ENCODE measurements at regions not wholly inside any gene's neighbourhood (a gene's known extent, or its start where the extent isn't known, plus 50 kb on each side); places are given as distances from the start of the nearest gene placed in this dataset.
"Not testable (repeated sequence)": the region's sequence is repeated elsewhere in the genome, so short reads cannot be mapped to it uniquely, and the experiment has no call there.

- ChIA-PET POLR2A (no interaction called here), CTCF (no interaction called here)
- DNase-seq (ENCODE audit: extremely low spot score), result no peak
- no peak for TF ChIP-seq CTCF (IDR thresholded peaks at IDR 0.05; ENCODE audit: control extremely low read depth, extremely low read depth, low read depth, missing control alignments)
Measured at GRCh38 chr4:110412354-110413065, 63.4 kb upstream of the ENPEP start.

- DNase-seq (ENCODE audit: extremely low spot score), result no peak
- ChIA-PET POLR2A (no interaction called here), CTCF (no interaction called here)
- no peak for TF ChIP-seq CTCF (IDR thresholded peaks at IDR 0.05; ENCODE audit: control extremely low read depth, extremely low read depth, low read depth, missing control alignments)
Measured at GRCh38 chr4:110411574-110412011, 64.4 kb upstream of the ENPEP start.

GRCh38 chr4:110410853-110411573 is 64.9 kb upstream of the ENPEP start:
- CTCF ChIA-PET; POLR2A ChIA-PET; DNase-seq (ENCODE audit: extremely low spot score): not testable (repeated sequence)

GRCh38 chr4:110400086-110400485 is 75.9 kb upstream of the ENPEP start:
- POLR2A ChIA-PET, result no interaction called here
- TF ChIP-seq CTCF (IDR thresholded peaks at IDR 0.05; ENCODE audit: control extremely low read depth, extremely low read depth, low read depth, missing control alignments), result no peak
- no peak for DNase-seq (ENCODE audit: extremely low spot score)
- CTCF ChIA-PET, result no interaction called here

- POLR2A ChIA-PET; DNase-seq (ENCODE audit: extremely low spot score); CTCF ChIA-PET: not testable (repeated sequence)
Measured at GRCh38 chr4:110399046-110399445, 76.9 kb upstream of the ENPEP start.

DNA sequence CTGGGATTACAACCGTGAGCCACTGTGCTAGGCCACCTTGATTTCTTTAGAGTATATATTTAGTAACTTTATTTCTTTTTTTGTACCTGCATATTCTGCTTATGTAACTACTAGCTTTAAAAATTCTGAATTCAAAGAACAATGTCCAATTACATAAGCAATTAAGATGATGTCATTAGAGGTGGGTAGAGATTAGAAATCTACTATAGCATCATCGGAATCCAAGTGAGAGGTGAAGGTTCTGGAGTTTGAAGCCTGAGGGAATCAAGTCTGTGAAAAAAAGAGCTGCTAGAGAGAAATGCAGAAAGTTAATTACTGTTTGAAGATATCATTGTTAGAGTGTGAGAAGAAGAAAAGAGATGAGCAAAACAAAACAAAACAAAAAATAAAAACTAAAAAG is 79.0 kb upstream of the ENPEP start:
- CTCF ChIA-PET, result no interaction called here
- DNase-seq (ENCODE audit: extremely low spot score), result no peak
- POLR2A ChIA-PET, result no interaction called here
- no peak for TF ChIP-seq CTCF (IDR thresholded peaks at IDR 0.05; ENCODE audit: control extremely low read depth, extremely low read depth, low read depth, missing control alignments)

DNA sequence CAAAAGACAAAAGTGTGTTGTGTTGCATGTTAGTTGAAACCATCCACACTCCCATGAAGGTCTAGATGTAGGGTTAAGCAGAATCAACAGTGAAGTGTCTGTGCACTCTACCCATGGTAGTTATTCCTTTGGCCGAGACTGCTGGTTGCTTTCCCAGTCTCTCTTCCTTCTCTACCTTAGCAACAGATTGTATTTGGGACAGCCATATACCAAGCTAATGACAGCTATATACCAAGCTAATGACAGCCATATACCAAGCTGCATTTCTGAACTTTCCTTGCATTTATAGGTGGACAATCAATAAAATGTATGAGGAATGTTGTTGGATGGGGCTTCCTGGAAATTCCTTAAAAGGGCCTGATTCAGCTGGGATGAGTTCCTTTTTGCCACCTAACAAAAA is 80.5 kb upstream of the ENPEP start:
- CTCF ChIA-PET, result interaction anchor here (0.9 kb wide), 1 partner anchor 24 kb away, joined by 3 read pairs; no protein-coding TSS in a partner anchor

More for the DNA sequence above, 80.5 kb upstream of the ENPEP start:
- POLR2A ChIA-PET, result no interaction called here
- no peak for DNase-seq (ENCODE audit: extremely low spot score)
- TF ChIP-seq CTCF (IDR thresholded peaks at IDR 0.05; ENCODE audit: control extremely low read depth, extremely low read depth, low read depth, missing control alignments), result no peak

Measured in GM10248 (cell line).